Tibial artery (tissue), 4 donors: ENCODE measurements at regions not wholly inside any gene's neighbourhood (a gene's known extent, or its start where the extent isn't known, plus 50 kb on each side); places are given as distances from the start of the nearest gene placed in this dataset.

Experiments
- DNase-seq, 2 donors: peaks; one replicate each; pipeline ENCODE4 v3.0.0-alpha.2; 2019
- H3K27ac ChIP-seq, 2 donors: fragments of 200-600 bp; sonication (generic) in 1 of 2; 1 replicate in 1 of 2; 2 replicates in 1 of 2; pipeline ENCODE4 v1.5.1; 2018 to 2019; ENCODE audit warnings: mild to moderate bottlenecking in 1 of 2
- H3K27me3 ChIP-seq, 2 donors: fragments of 200-600 bp; sonication (generic) in 1 of 2; one replicate each; pipeline versions ENCODE4 v1.5.1 to v1.6.0; 2016 to 2019
- H3K36me3 ChIP-seq, 3 donors: fragments of 200-600 bp; sonication (generic) in 2 of 3; one replicate each; pipeline ENCODE4 v1.5.1; 2016 to 2019; ENCODE audit warnings: mild to moderate bottlenecking in 2 of 3
- H3K4me1 ChIP-seq, 4 donors: fragments of 200-600 bp; sonication (generic) in 2 of 4; 1 replicate in 3 of 4; 2 replicates in 1 of 4; pipeline ENCODE4 v1.5.1; 2016 to 2019
- H3K4me3 ChIP-seq, 2 donors: fragments of 200-600 bp; sonication (generic) in 1 of 2; 1 replicate in 1 of 2; 2 replicates in 1 of 2; pipeline ENCODE4 v1.5.1; 2018 to 2019; ENCODE audit warnings: mild to moderate bottlenecking in 2 of 2
- H3K9me3 ChIP-seq, 3 donors: fragments of 200-600 bp; sonication (generic) in 1 of 3; one replicate each; pipeline ENCODE4 v1.5.1; 2016 to 2019
- intact Hi-C: fragments of 100-400 bp; cut with DNase I; formaldehyde crosslinking; loops from one replicate; pipeline ENCODE4 v1.15.0; 2023; ENCODE audit warnings: low total_unique reads
- TF ChIP-seq, protein P1 (sequence below), 2 experiments: fragments of 200-600 bp in 1 of 2; fragments of 450-650 bp in 1 of 2; IDR thresholded peaks; one replicate each; pipeline ENCODE4 v1.5.1; 2017 to 2019; ENCODE audit warnings: antibody characterized with exemption in 2 of 2, mild to moderate bottlenecking in 1 of 2, moderate library complexity in 1 of 2

DNA sequence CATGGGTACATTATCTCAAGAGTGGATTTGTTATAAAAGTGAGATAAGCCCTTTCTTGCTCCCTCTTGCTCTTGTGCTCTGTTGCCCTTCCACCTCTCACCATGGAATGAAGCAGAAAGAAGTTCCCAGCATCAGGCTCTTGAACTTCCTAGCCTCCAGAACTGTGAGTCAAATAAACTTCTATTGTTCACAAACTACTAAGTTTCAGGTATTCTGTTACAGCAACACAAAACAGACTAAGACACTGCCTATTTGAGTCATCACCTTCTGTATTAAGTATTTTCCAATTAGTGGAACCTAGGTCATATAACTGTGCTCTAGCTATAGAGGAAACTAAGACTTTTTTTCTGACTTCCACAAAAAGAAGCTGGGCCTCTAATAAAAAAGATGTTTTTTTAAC, 201.2 kb upstream of the FOXG1 start:
- TF ChIP-seq, protein P1, sequence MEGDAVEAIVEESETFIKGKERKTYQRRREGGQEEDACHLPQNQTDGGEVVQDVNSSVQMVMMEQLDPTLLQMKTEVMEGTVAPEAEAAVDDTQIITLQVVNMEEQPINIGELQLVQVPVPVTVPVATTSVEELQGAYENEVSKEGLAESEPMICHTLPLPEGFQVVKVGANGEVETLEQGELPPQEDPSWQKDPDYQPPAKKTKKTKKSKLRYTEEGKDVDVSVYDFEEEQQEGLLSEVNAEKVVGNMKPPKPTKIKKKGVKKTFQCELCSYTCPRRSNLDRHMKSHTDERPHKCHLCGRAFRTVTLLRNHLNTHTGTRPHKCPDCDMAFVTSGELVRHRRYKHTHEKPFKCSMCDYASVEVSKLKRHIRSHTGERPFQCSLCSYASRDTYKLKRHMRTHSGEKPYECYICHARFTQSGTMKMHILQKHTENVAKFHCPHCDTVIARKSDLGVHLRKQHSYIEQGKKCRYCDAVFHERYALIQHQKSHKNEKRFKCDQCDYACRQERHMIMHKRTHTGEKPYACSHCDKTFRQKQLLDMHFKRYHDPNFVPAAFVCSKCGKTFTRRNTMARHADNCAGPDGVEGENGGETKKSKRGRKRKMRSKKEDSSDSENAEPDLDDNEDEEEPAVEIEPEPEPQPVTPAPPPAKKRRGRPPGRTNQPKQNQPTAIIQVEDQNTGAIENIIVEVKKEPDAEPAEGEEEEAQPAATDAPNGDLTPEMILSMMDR (IDR thresholded peaks at IDR 0.05): no peak
- H3K27me3 ChIP-seq: no peaks in the 10 kb centered on the region
- intact Hi-C loops: no loop called here
- H3K4me1 ChIP-seq: no peaks in the 10 kb centered on the region
- no peaks in the 10 kb centered on the region for H3K9me3 ChIP-seq
- no peak for DNase-seq
- no peaks in the 10 kb centered on the region for H3K36me3 ChIP-seq
- no peak overlapping the region for H3K27ac ChIP-seq
- no peak overlapping the region for H3K4me3 ChIP-seq

DNA sequence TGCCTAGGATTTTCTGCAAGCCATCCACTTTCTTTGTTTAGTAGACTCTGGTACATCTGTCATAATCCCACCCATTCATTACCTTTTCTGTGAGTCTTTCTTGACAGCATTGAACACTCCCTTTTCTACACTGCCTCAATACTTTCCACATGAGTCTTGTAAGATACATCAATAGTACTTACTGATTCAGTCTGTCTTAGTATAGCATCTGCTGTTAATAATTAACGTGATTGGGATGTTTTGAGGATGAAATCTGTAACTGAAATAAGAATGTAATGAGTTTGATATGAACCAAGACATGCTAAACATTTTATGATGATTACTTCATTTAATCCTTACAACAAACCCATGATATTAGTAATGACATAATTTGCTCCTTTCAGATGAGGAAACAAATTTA, 196.2 kb upstream of the FOXG1 start:
- no peak overlapping the region for H3K4me3 ChIP-seq
- intact Hi-C loops: no loop called here
- DNase-seq: no peak
- peaks cover 0 to 6% (median 0%) of the 10 kb centered on the region in 3 donors for H3K9me3 ChIP-seq
- no peaks in the 10 kb centered on the region for H3K36me3 ChIP-seq
- TF ChIP-seq, protein P1 (IDR thresholded peaks at IDR 0.05): no peak
- H3K27ac ChIP-seq: no peak overlapping the region
- H3K4me1 ChIP-seq: no peaks in the 10 kb centered on the region
- no peaks in the 10 kb centered on the region for H3K27me3 ChIP-seq

DNA sequence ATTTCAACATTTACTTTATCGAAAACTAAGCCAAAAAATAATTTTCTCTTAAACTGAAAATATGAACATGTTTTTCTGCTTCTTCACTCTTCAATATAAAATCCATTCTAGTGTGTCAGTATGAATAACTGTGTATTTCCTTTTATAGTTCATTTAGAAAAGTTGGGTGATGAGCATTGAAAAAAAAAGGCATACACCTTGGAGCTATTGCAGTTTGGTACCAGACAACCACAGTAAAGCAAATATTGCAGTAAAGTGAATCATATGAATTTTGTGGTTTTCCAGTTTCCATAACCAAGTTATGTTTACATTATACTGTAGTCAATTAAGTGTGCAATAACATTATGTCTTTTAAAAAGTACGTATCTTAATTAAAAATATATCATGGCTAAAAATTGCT, 195.0 kb upstream of the FOXG1 start:
- intact Hi-C loops: no loop called here
- no peaks in the 10 kb centered on the region for H3K4me1 ChIP-seq
- H3K27ac ChIP-seq: no peak overlapping the region
- H3K4me3 ChIP-seq: no peak overlapping the region
- H3K27me3 ChIP-seq: no peaks in the 10 kb centered on the region
- H3K9me3 ChIP-seq: peaks cover 0 to 6% (median 0%) of the 10 kb centered on the region in 3 donors
- H3K36me3 ChIP-seq: no peaks in the 10 kb centered on the region
- TF ChIP-seq, protein P1 (IDR thresholded peaks at IDR 0.05): no peak
- DNase-seq: no peak

DNA sequence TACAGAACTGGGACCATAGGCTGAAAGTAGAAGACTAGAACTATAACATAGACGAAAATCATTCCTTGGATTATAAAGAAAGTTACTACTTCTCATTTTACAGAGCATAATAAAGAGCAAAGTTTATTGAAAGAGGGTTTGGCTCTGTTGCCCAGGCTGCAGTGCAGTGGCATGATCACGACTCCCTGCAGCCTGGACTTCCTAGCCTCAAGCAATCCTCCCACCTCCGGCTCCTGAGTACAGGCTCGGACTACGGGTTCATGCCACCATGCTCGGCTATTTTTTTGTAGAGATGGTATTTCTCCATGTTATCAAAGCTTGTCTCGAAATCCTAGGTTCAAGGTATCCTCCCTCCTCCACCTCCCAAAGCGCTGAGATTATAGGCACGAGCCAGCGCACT, 190.1 kb upstream of the FOXG1 start:
- TF ChIP-seq, protein P1 (IDR thresholded peaks at IDR 0.05): no peak
- no peaks in the 10 kb centered on the region for H3K4me1 ChIP-seq

DNA sequence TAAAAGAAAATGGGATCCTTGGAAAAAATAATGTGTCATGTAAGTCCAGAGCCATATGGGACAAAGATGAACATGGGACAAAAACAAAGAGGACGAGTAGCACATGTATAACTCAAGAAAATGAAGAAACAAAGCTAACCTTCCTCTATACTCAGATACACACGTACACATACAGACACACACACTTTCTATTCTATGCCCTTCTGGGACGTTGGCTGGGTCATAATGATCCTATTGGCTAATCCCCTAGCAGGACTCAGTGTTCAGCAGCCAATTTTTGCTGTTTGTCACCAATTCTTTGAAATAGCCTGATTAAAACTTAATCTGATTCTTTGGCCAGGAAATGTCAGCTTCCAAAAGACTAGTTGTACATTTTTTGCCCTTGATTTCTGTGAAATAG, 189.4 kb upstream of the FOXG1 start:
- H3K4me1 ChIP-seq: no peaks in the 10 kb centered on the region
- H3K4me3 ChIP-seq: no peak overlapping the region
- no peaks in the 10 kb centered on the region for H3K27me3 ChIP-seq
- no peaks in the 10 kb centered on the region for H3K36me3 ChIP-seq
- TF ChIP-seq, protein P1 (IDR thresholded peaks at IDR 0.05): no peak
- H3K27ac ChIP-seq: no peak overlapping the region
- peaks cover 0 to 6% (median 0%) of the 10 kb centered on the region in 3 donors for H3K9me3 ChIP-seq
- DNase-seq: no peak
- intact Hi-C loops: no loop called here

More for the DNA sequence above, 190.1 kb upstream of the FOXG1 start:
- no peaks in the 10 kb centered on the region for H3K36me3 ChIP-seq
- peaks cover 0 to 6% (median 0%) of the 10 kb centered on the region in 3 donors for H3K9me3 ChIP-seq
- no peak overlapping the region for H3K4me3 ChIP-seq
- no peaks in the 10 kb centered on the region for H3K27me3 ChIP-seq
- H3K27ac ChIP-seq: no peak overlapping the region
- intact Hi-C loops: no loop called here
- no peak for DNase-seq

DNA sequence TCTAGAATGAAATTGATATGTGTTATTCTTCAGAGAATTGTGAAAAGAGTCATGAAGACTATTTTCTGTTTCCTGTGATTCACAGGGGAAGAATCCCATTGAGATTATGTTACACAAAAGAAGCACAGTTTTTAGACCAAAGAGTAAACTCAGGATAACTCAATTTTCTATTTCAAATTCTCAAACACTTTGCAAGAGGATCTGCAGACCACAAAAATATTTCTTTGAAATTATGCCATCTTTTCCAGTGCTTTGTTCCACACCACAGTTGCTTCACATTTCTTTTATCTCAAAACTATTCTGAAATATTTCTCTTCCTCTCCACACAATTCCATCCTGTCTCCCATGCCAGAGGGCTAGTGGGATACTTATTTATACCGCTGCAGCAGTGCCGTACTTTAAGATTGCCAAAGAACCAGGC, 188.9 kb upstream of the FOXG1 start:
- intact Hi-C loops: no loop called here

More for the DNA sequence above, 188.9 kb upstream of the FOXG1 start:
- H3K4me3 ChIP-seq: no peak overlapping the region
- no peak overlapping the region for H3K27ac ChIP-seq
- peaks cover 0 to 6% (median 0%) of the 10 kb centered on the region in 3 donors for H3K9me3 ChIP-seq
- DNase-seq: no peak
- TF ChIP-seq, protein P1 (IDR thresholded peaks at IDR 0.05): no peak
- no peaks in the 10 kb centered on the region for H3K27me3 ChIP-seq
- H3K36me3 ChIP-seq: no peaks in the 10 kb centered on the region
- no peaks in the 10 kb centered on the region for H3K4me1 ChIP-seq
